ENCODE measurements at regions not wholly inside any gene's neighbourhood (a gene's known extent, or its start where the extent isn't known, plus 50 kb on each side); places are given as distances from the start of the nearest gene placed in this dataset.

GRCh38 chr5:167447466-167448375 is 843.7 kb upstream of the WWC1 start:
- no peak for DNase-seq

GRCh38 chr5:167448376-167448775 is 843.1 kb upstream of the WWC1 start:
- DNase-seq: no peak

GRCh38 chr5:167451076-167451475 is 840.4 kb upstream of the WWC1 start:
- no peak for DNase-seq

- DNase-seq: no peak
These were observed 839.3 kb upstream of the WWC1 start for GRCh38 chr5:167452136-167452535.

GRCh38 chr5:167453246-167454030 is 838.0 kb upstream of the WWC1 start:
- no peak for DNase-seq

- no peak for DNase-seq
These were observed 833.0 kb upstream of the WWC1 start for GRCh38 chr5:167458412-167458811.

GRCh38 chr5:167460449-167461020 is 830.9 kb upstream of the WWC1 start:
- no peak for DNase-seq

GRCh38 chr5:167463939-167464338 is 827.5 kb upstream of the WWC1 start:
- DNase-seq: no peak

GRCh38 chr5:167466992-167467391 is 824.5 kb upstream of the WWC1 start:
- no peak for DNase-seq

GRCh38 chr5:167472566-167473108 is 818.8 kb upstream of the WWC1 start:
- no peak for DNase-seq

- no peak for DNase-seq
These were observed 813.3 kb upstream of the WWC1 start for GRCh38 chr5:167478188-167478587.

- no peak for DNase-seq
These were observed 811.7 kb upstream of the WWC1 start for GRCh38 chr5:167479779-167480178.

GRCh38 chr5:167481345-167481744 is 810.1 kb upstream of the WWC1 start:
- no peak for DNase-seq

GRCh38 chr5:167482555-167482954 is 808.9 kb upstream of the WWC1 start:
- DNase-seq: no peak

- DNase-seq: no peak
These were observed 806.2 kb upstream of the WWC1 start for GRCh38 chr5:167485061-167485774.

- DNase-seq: no peak
These were observed 803.1 kb upstream of the WWC1 start for GRCh38 chr5:167488371-167488770.

- DNase-seq: no peak
These were observed 802.2 kb upstream of the WWC1 start for GRCh38 chr5:167489202-167489601.

GRCh38 chr5:167503926-167504720 is 787.3 kb upstream of the WWC1 start:
- no peak for DNase-seq

GRCh38 chr5:167507463-167508233 is 783.8 kb upstream of the WWC1 start:
- no peak for DNase-seq

GRCh38 chr5:167509076-167509475 is 782.4 kb upstream of the WWC1 start:
- DNase-seq: no peak

GRCh38 chr5:167511276-167511675 is 780.2 kb upstream of the WWC1 start:
- DNase-seq: no peak

All from NCI-H2029 treated with DMSO at 0.1 percent for 48 hours (cell line).